GM18505 (cell line): ENCODE measurements at regions not wholly inside any gene's neighbourhood (a gene's known extent, or its start where the extent isn't known, plus 50 kb on each side); places are given as distances from the start of the nearest gene placed in this dataset.

Experiments
- ATAC-seq: cut with Tn5 transposase; IDR thresholded peaks from one replicate; pipeline ENCODE4 v1.9.1; 2021; ENCODE audit not compliant: unreplicated experiment
- POLR2A ChIP-seq: IDR thresholded peaks from 4 replicates; pipeline ENCODE4 v1.6.1; 2011; ENCODE audit warnings: borderline replicate concordance; ENCODE audit not compliant: insufficient read depth, insufficient read length; ENCODE audit errors: extremely low read depth

DNA sequence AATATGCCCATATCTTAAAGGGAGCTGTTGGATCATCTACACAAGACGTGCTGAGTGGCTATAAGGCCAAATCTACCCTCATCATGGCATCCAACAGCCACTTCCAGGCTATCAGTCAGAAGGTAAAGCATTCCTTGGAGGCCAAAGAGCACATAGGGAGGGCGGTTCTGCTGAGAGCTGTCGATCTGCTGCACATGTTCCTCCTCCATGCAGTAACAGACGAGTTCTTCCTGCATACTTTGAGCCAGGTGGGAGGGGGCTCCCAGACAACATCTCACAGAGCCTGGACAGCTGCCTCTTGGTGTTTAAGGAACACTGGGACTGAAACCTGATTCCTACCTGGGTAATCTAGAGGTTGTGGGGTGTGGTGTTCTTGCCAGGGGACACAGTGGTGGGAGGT is 93.3 kb upstream of the RAI14 start:
- no peak for ATAC-seq
- no peak for TF ChIP-seq POLR2A

DNA sequence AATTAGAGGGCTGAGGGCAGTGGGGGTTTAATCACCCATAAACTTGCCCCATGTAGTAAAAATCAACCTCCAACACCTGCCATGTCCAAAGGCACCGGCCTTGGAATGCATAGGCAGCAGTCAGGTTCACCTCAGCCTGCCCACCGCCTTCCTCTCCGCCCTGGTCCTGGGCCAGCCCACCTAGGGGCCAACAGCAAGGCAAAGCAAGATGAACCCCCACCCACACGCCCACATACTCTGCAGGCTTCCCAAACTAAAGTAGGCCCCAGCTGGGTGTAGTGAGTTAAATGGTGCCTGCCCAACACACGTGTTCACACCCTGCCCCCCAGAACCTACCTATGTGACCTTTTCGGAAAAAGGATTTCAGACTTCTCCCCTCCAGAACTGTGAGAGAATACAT is 92.9 kb upstream of the RAI14 start:
- no peak for ATAC-seq
- TF ChIP-seq POLR2A, result no peak

DNA sequence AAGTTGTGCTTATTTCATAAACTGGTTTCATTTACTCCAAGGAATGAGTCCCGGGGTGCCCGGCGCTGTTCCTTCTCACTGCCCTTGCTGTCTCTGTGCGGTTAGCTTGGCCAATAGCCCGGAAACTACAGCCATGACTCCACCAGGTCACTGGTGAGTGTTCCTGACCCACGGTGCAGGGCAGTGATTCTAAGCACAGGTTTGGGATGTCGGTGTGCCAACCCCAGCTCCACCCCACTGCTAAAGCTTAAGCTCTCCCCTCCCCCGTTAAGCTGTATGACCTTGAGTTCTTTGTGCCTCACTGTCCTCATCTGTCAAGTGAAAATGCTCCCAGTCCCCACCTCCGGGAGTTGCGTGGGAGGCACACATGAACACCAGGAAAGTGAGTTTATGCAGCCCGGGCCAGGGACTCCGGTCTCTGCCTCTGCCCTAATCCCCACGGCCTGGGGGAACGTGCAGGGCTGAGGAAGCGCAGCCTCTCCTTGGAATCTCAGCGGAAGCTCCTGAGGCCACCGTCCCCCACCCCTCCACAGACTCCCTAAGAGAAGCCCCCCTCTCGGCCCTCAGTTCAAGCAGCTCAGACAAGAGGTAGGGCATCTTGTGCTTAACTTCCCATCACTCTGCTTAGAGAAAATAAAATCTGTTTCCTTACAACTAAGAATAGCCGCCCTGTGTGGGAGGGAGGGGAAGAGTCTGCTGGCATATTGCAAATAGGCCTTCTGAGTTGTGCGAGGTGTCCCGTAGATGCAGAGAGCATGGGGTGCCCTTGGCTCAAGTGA is 92.0 kb upstream of the RAI14 start:
- no peak for TF ChIP-seq POLR2A

DNA sequence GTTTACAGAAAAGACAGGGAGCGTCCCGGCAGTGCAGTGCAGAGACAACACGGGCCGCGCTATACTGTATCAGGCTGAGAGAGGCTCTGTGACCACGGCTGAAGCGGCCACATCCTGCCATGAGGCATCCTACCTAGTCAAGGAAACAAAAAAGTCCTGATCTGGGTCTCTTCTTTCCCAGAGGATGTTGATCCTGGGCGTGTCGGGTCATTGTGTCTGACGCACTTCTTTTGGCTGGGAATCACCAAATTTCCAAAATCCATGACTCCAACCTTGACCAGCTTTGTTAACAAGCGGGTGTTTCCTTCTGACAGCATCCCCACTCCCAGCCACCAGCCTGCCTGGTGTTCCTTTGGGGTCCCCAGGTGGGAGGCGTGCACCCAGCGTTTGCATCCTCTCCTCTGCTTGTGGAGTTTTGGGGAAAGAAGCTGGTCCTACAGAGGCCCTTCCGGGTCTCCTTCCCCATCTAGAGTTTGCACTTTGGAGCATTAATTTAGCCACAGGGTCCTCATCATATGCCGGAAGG is 91.4 kb upstream of the RAI14 start:
- no peak for TF ChIP-seq POLR2A

More for the DNA sequence above, 92.0 kb upstream of the RAI14 start:
- no peak for ATAC-seq

DNA sequence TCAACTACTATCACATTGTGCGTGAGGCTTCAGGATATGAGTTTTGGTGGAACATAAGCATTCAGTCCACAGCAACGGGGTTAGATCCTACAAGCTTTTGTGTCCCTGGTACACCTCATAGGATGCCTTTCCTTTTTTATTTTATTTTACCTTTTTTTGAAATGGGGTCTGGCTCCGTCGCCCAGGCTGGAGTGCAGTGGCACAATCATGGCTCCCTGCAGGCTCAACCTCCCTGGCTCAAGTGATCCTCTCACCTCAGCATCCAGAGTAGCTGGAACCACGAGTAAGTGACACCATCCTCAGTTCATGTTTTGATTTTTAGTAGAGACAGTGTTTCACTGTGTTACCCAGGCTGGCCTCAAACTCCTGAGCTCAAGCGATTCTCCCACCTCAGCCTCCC is 86.0 kb upstream of the RAI14 start:
- TF ChIP-seq POLR2A, result no peak
- no peak for ATAC-seq

More for the DNA sequence above, 91.4 kb upstream of the RAI14 start:
- no peak for ATAC-seq

DNA sequence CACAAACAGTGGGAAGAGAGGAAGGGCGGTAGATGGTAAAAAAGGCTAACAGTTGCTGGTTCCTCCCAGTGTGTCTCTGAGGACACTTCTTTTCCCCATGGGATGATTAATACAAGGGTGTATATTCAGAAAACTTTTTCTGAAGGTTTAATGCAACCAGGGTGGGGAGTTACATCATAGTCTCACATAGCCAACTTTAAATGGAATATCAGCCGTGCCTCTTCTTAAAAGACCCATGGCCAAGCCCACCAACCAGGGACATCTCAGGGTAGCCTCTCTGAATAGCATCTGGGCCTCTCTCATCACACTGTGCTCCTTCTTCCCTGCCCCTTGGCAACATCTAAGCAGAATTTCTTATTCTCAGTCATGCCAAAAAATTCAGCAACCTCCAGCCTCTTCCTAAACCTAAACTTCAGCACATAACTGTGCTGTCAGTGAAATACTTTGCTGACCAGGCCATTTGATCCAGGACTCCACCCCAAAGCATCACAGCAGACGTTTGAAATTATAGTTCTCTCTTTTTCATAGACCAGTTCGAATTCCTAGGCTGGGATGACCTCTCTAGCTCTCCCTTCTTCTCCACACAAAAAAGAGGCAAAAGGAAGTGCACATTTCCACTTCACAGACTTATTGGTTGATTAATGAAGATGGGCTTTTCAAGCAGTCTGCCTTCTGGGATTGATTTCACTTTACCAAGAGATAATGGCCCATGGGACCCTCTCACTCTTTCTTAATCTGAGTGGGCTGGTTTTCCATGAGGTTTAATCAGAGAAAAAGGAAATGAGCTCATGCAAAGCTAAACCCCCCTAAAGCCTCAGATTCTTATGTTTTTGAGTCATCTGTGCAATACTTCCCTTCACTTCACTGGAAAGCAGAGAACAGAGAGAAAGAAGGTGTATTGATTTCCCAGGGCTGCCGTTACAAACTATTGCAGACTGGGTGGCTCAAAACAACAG is 85.1 kb upstream of the RAI14 start:
- no peak for TF ChIP-seq POLR2A
- no peak for ATAC-seq

DNA sequence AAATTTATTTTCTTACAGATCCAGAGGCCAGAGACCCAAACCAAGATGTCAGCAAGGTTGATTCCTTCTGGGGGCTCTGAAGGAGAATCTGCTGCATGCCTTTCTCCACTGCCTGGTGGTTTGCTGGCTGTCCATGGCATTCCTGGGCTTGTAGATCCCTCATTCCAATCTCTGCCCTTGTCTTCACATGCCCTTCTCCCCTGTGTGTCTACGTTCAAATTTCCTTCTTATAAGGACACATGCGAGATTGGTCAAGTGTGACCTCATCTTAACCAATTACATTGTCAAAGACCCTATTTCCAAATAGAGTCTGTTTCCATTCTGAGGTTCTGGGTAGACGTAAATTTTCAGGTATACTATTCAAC is 84.5 kb upstream of the RAI14 start:
- ATAC-seq, result no peak
- no peak for TF ChIP-seq POLR2A

DNA sequence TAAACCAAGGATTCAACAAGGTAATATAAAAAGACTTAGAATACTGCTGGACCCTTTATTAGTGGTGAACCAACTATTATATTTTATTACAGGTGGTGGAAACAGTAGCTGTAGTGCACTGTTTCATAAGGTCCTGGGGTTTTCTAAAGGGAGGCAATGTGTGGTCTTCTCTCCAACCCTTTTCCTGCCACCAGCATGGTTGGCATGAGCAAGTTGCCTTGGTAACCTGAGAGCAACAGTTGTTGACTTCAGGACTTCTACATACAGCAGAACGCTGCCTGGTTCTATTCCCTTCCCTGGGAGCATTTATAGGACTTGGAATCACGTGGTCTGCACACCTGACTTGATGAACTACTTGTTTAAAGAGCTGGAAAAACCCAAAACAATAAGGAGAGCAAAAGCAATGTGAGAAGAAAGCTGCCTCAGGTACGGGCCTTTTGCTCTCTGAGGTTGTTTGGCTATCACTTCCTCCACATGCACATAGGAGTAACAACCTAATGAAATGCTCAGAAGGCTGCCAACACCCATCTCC is 81.1 kb upstream of the RAI14 start:
- no peak for TF ChIP-seq POLR2A
- ATAC-seq, result no peak

DNA sequence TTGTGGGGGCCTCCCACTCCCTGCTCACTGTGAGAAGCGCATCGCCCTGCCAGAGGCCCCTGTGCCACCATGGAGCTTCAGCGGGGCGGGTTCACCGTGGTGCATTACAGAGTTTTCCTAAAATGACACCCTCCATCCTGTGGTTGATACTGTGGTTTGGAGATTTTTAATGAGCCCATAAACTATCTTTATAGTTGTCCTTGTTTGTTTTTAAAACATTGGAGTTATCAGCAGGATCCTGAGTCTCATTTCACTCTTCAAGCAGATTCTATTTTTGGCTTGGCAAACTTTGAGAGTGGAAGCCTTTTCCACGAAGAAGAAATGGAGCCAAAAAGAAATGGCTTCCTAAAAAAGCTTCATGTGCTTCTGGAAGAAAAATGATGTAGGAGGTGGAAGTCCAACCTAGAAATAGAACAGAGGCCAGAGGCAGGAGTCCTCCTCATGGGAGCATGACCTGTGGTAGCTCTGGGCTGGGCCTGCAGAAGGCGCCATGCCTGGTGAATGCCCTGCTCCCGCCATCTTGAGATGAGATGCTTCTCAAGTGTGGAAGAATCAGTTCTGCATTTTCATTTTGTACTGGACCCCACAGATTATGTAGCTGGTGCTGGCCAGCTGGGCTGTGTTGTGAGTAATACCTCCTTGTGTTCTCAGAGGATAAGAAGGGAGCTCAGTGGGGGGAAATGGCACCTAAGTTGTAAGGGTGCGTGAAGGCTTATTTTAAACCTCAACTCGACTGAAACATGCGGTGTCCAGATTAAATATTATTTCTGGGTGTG is 79.0 kb upstream of the RAI14 start:
- no peak for ATAC-seq
- no peak for TF ChIP-seq POLR2A

DNA sequence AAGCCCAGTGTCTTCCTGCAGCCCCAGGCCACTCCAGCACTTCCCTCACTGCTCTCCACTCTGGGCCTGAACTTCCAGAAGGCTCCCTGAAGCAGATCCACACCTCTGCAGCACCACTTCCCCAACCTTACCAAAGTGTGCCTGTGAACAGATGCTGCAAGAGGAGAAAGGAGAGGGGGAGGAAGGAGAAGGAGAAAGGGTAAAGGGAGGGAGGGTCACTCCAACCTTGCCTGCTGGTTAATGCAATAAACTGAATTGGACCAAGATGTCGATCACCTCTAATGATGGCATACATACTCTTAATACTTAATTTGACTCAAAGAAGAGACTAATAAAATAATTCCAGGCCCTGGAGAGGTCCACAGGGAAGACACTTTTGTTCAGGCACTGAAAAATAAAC is 77.2 kb upstream of the RAI14 start:
- ATAC-seq, result no peak
- no peak for TF ChIP-seq POLR2A

DNA sequence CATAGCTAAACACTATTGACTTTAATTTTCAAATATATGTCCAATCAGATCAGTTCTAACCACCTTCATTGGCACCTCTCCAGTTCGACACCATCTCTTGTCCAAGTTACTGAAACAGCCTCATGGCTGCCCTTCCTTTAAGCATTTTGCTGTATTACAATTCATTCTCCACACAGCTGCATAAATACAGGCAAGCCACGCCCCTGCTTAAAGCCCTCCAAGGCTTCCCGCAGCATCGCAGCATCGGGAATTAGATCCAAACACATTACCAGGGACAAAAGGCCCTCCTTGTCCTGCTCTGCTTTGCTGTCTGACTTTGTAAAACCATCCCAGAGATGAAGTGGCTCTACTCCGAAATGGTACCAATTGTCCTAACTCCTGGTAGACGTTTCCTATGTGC is 75.1 kb upstream of the RAI14 start:
- no peak for TF ChIP-seq POLR2A
- no peak for ATAC-seq

DNA sequence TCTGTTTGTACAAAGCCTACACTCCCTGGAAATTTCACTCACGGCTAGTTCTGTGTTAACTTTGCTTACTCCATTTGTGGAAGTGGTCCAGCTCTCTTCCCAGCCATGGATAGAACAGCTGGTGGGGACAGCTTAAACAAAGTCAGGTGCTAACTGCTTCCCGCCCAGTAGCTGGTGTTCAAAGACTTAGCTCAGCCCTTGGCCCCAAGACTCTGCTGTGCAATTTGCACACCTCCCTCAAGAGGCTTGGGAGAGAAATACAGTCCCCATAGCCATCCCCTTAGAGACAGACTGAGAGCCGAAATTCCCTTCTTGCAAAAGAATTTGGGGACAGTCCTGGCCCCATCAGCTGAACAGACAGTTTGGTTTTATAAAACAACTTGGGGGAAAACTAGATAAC is 73.8 kb upstream of the RAI14 start:
- ATAC-seq, result no peak
- no peak for TF ChIP-seq POLR2A

DNA sequence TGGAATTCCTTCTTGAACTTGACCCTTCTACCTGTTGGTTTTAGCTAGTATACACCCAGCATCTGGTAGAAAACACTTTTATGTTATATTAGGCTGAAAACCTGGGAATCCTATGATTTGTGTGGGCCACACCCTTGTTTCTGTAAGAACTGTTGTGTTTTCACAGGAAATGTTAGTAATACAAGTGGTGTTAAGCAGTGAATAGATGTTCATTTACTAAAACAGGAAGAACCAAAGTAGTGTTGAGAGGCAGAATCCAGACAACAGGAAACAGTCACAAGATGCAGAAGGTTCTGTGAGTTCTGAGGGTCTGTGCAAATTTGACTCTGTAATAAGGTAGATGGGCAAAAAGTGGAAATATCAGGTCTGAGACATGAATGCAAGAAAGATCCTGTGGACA is 73.0 kb upstream of the RAI14 start:
- no peak for TF ChIP-seq POLR2A
- ATAC-seq, result no peak
